T-helper 2 cell treated with Interferon-gamma antibody and Interleukin-4, amounts not matched to agents 5 μg/mL and 100 μg/mL, for 36 hours (primary cell): ENCODE measurements at regions not wholly inside any gene's neighbourhood (a gene's known extent, or its start where the extent isn't known, plus 50 kb on each side); places are given as distances from the start of the nearest gene placed in this dataset.

Source experiments
- DNase-seq: peaks from one replicate; pipeline ENCODE4 v3.0.0; 2021; ENCODE audit warnings: low spot score
- H3K27ac Mint-ChIP-seq: one replicate; pipeline ENCODE4 v1.8.0; 2021; ENCODE audit warnings: mild to moderate bottlenecking, mixed read lengths
- H3K27me3 Mint-ChIP-seq: one replicate; pipeline ENCODE4 v1.8.0; 2021; ENCODE audit warnings: low read depth, mixed read lengths
- H3K36me3 Mint-ChIP-seq: one replicate; pipeline ENCODE4 v1.8.0; 2021; ENCODE audit warnings: low read depth, mixed read lengths
- H3K4me1 Mint-ChIP-seq: one replicate; pipeline ENCODE4 v1.8.0; 2021; ENCODE audit warnings: low read depth, mixed read lengths
- H3K4me3 Mint-ChIP-seq: one replicate; pipeline ENCODE4 v1.8.0; 2022; ENCODE audit warnings: mild to moderate bottlenecking, moderate library complexity, mixed read lengths
- H3K9me3 Mint-ChIP-seq: one replicate; pipeline ENCODE4 v1.8.0; 2021; ENCODE audit warnings: mixed read lengths

DNA sequence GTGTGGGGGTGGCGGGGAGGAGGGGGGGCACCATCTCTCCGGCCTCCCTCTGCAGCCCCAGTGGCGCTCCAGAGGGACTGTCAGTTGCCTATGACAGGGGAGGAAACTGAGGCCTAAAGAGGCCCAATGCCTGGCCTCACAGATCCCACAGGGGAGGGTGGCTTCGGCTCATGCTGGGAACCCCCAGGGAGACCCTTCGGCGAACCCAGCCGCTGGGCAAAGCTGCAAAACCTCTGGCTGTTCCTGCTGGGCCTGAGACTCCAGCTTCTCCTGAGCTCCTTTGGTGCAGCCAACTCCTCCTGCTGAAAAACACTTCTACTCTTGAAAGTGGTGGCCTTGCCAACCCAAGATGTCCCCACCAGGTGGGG lies 170.1 kb upstream of the RTL1 start:
- H3K27me3 Mint-ChIP-seq, result peaks cover 16% of the 10 kb centered on the region
- no peaks in the 10 kb centered on the region for H3K4me1 Mint-ChIP-seq
- DNase-seq, result no peak
- no peaks in the 10 kb centered on the region for H3K9me3 Mint-ChIP-seq
- H3K36me3 Mint-ChIP-seq, result no peaks in the 10 kb centered on the region
- no peak overlapping the region for H3K27ac Mint-ChIP-seq
- no peak overlapping the region for H3K4me3 Mint-ChIP-seq

DNA sequence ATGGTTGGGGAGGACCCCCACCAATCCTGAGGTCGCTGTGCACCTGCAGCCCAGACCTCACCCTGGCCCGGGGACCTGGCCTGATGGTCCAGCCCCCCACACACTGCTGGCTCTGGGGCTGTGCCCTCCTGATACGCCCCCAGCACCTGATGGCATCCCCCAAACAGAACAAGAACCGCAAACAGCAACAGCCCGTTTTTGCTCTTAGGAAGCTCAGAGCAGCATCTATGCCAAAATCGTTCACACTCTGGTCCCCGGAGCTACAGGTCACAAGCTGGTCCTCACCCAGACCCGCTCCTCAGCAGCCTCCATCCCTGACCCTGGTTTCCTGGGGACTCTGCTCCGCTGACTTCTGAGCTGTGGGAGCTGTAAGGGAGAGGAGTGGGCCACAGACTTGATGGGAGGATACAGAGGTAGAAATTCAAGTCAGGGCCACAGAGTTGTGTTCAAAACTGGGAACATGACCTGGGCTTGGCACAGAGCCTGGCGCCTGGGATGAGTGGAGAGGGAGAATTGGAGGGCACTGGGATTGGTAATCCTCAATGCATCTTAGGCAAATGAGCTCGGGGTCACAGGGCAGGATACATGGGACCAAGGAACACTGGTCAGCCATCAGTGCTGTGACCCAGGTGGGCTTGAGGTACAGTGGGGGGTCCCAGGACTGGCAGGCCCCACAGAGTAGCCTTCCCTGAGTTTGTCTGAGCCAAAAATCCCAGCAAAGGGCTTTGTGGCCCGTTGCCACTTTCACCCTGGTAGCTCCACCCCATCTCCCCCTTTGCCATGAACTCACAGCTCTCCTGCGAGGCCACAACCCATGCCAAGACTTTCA lies 170.9 kb upstream of the RTL1 start:
- Mint-ChIP-seq H3K36me3 (no peaks in the 10 kb centered on the region), H3K27me3 (peaks cover 20% of the 10 kb centered on the region), H3K27ac (no peak overlapping the region), H3K4me3 (no peak overlapping the region), H3K9me3 (no peaks in the 10 kb centered on the region), H3K4me1 (no peaks in the 10 kb centered on the region)
- DNase-seq, result no peak

DNA sequence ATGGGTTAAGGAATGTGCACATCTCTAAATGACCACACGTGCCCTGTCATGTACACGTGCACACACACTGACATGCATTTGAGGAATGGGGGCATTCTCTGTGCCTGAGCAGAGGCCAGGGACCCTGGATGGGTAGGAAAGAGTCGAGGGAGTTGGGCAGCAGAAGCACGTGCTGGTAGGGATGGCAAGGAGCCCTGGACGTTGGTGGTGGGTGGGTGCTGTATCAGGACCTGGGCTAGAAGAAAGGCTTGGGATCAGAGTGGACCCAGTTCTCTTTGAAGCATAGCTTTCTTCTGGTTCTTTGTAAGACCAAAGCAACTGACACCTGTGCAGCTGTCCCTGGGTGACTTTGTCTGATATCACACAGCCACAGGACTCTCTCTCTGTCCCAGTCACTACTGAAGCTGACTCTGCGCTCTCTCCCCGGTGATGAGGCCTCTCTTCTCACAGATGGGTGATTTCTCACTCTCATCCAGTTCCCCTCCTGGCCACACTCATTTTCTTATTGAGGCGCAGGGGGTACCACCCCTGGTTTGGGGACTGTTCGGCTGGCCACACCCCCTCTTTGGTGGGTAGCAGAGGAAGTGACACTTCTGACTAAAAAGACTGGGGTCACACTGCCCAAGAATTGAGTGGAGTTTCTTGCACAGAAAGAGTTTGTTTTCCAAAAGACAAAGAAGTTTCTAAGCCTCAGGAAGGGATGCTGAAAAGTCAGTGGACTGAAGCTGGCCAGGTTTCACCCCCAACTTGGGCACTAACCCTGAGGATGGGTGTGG lies 171.7 kb upstream of the RTL1 start:
- DNase-seq, result peak; percentile 28
- Mint-ChIP-seq H3K4me3 (no peak overlapping the region), H3K27me3 (peaks cover 28% of the 10 kb centered on the region), H3K36me3 (no peaks in the 10 kb centered on the region), H3K4me1 (no peaks in the 10 kb centered on the region), H3K9me3 (no peaks in the 10 kb centered on the region), H3K27ac (no peak overlapping the region)

DNA sequence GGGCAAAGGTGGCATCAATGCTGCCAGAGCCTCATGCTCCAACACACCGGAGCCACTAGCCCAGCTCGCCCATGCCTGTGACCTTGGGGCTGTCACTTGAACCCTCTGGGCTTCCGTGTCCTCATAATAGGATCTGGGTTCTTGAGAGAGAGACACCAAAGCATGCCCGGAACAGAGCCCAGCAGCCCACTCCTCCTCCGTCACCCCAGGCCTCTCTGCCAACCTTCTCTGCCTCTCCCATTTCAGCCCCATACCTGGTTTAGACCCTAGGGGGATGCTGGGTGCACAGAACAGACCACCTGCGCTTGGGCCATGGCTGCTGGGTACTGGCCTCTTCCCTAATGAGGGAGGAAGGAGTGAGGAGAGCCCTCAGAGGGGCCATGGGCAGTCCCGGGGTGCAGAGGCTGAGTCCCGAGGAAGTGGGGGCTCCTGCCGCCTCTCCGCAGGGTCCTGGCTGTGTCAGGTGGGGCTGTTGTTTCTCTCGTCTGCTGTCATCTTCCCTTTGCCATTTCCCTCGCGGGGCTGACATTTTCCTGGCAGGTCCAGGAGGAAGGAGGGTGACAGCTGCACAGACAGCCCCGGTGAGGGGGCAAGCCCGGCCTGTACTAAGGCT lies 172.4 kb upstream of the RTL1 start:
- no peak overlapping the region for H3K27ac Mint-ChIP-seq
- peaks cover 33% of the 10 kb centered on the region for H3K27me3 Mint-ChIP-seq
- no peak for DNase-seq
- H3K4me1 Mint-ChIP-seq, result no peaks in the 10 kb centered on the region
- no peaks in the 10 kb centered on the region for H3K36me3 Mint-ChIP-seq
- no peaks in the 10 kb centered on the region for H3K9me3 Mint-ChIP-seq
- no peak overlapping the region for H3K4me3 Mint-ChIP-seq

DNA sequence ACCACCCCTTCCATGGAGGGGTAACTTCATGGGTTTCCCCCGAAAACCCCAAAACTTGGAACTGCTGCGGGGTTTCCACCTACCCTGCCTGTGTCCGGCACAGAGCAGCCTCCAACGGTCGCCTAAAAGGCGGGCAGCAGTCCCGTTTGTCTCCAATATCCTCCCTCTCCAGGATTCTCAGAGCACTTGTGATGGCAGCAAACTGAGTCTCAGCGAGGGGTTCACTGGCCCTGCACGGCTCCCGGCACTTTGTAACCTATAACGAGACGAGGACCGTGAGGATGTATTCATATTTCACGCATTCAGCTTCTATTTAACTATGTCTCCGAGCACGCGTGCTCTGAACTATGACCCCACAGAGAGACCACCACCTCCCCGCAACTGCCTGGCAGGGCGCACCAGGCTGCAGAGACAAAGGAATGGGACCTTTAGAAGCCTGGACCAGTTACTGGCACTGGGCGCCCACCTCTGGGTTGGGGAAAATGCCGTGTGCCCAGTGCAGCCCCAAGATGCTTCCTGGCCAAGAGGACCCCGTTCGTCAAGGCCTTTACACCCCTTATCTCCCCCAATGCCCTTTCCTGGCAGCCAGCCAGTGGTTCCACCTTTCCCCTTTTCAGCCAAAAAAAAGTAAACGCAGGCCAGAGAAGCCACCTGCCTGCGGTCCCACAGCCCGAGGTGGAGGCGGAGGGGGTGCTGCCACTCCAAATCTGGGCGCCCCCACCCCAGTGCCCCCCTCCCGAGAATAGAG lies 173.1 kb upstream of the RTL1 start:
- no peak overlapping the region for H3K27ac Mint-ChIP-seq
- no peak overlapping the region for H3K4me3 Mint-ChIP-seq
- H3K9me3 Mint-ChIP-seq, result no peaks in the 10 kb centered on the region
- H3K4me1 Mint-ChIP-seq, result no peaks in the 10 kb centered on the region
- no peaks in the 10 kb centered on the region for H3K36me3 Mint-ChIP-seq
- peaks cover 38% of the 10 kb centered on the region for H3K27me3 Mint-ChIP-seq
- no peak for DNase-seq

DNA sequence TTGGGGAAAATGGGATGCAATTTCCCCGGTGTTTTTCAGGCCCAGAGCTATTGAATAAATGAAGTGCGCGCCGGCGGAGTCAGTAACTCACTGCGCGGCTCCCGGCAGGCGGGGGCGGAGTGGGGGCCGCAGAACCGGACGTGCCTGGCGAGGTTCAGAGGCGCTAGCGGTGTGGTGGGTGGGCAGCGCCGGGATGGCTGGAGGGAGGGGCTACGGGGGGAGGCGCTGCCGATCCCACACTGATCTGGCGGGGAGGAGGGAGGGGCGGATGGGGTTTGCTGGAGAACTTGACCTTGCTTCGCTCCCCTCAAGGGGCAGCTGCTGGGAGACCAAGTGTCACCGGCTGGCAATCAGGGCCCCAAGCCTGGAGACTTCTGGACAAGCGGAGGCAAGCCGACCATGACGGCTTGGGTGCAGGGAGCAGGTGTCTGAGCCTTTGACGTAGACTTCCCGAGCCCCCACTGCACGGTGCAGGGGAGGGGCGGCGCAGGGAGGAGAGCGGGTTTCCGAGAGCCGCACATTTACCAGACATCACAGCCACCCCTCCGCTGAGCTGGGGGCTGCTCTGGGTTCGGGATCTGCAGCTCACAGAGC lies 174.1 kb upstream of the RTL1 start:
- no peak overlapping the region for H3K4me3 Mint-ChIP-seq
- H3K27ac Mint-ChIP-seq, result no peak overlapping the region

DNA sequence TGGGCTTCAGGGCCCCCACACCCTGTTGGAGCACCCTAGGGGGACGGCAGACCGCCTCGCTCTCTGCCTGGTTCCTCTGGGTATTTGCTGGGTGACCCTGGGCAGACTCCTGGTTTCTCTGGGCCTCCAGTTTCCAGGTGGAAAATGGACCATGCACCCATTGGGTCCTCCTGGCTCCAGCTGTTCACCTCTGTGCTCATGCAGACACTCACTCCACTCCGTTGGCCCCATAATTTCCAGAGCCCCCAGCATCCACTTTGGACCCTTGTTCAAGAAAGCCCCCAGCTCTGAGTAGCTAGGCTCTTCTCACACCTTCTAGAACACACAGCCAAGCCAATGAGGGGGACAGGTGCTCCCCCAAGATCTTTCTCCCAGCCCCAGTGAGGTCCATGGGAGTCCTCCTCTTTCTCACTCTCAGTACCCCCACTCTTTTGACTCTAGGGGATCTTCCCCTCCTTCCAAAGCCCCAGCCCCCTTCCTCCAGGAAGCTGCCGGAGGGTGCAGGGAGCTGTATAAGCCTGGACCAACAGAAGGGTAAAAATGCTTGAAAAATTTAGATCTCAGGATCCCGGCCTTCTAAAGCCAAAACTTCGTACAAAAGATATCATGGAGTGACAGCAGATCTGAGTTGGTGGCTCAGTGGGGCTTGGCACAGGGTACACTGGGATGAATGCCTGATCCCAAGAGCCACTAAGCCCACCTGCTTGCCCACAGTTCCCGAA lies 174.8 kb upstream of the RTL1 start:
- H3K27ac Mint-ChIP-seq, result no peak overlapping the region
- no peaks in the 10 kb centered on the region for H3K4me1 Mint-ChIP-seq
- H3K27me3 Mint-ChIP-seq, result peaks cover 38% of the 10 kb centered on the region
- H3K36me3 Mint-ChIP-seq, result no peaks in the 10 kb centered on the region
- H3K4me3 Mint-ChIP-seq, result no peak overlapping the region
- H3K9me3 Mint-ChIP-seq, result no peaks in the 10 kb centered on the region
- no peak for DNase-seq

More for the DNA sequence above, 174.1 kb upstream of the RTL1 start:
- Mint-ChIP-seq H3K4me1 (no peaks in the 10 kb centered on the region), H3K36me3 (no peaks in the 10 kb centered on the region), H3K9me3 (no peaks in the 10 kb centered on the region), H3K27me3 (peaks cover 38% of the 10 kb centered on the region)
- no peak for DNase-seq

DNA sequence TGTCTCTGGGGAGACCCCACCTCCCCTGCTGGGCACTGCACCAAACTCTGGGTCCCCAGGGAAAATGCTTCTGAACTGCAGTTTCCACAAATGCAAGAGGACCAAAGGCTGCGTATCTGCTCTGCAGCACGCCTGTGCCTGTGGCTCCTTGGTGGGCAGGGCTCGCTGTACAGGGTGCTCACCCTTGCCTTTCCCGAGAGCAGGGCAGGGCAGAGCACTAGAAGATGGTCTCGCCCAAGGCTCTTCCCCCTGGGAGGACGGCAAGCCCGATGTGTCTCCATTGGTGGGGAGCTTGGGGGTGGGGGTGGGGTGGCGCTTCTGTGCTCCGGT lies 175.3 kb upstream of the RTL1 start:
- Mint-ChIP-seq H3K9me3 (no peaks in the 10 kb centered on the region), H3K4me1 (no peaks in the 10 kb centered on the region), H3K27me3 (peaks cover 38% of the 10 kb centered on the region), H3K4me3 (no peak overlapping the region), H3K27ac (no peak overlapping the region), H3K36me3 (no peaks in the 10 kb centered on the region)
- no peak for DNase-seq

DNA sequence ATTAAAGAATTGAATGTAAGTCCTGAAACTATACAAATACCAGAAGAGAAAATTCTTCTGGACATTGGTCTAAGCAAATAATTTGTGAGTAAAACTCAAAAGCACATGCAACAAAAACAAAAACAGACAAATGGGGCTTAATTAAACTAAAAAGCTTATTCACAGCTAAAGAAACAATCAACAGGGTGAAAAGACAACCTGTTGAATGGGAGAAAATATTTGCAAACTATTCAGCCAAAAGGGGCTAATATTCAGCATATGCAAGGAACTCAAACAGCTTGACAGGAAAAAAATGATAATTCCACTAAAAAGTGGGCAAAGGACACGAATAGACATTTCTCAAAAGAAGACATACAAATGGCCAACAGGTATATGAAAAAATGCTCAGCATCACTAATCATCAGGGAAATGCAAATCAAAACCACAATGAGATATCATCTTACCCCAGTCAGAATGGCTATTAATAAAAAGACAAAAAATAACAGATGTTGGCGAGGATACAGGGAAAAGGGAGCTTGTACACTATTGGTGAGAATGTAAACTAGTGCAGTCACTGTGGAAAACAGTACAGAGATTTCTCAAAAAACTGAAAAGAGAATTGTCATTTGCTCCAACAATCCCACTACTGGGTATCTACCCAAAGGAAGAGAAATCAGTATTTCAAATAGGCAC lies 177.5 kb upstream of the RTL1 start:
- Mint-ChIP-seq H3K4me3 (no peak overlapping the region), H3K4me1 (no peaks in the 10 kb centered on the region), H3K36me3 (no peaks in the 10 kb centered on the region), H3K9me3 (no peaks in the 10 kb centered on the region), H3K27me3 (peaks cover 38% of the 10 kb centered on the region), H3K27ac (no peak overlapping the region)
- DNase-seq, result no peak

DNA sequence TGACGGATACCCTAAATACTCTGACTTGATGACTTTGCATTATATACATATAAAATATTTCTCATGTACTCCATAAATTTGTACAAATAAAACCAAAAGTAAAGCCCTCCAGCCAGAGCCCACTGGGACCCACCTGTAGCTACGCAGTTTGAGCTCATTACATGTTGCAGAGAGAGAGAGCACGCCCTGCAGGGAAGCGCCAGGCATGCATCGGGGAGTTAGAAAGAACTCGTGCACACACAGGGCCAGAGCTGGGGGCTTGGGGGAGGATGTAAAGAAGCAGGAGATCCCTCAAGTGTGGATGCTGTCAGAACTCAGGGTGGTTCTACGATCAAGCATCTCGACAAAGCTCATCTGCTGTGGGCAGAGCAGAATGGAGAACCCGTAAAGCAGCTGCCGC lies 178.5 kb upstream of the RTL1 start:
- peaks cover 32% of the 10 kb centered on the region for H3K27me3 Mint-ChIP-seq
- no peaks in the 10 kb centered on the region for H3K4me1 Mint-ChIP-seq
- H3K36me3 Mint-ChIP-seq, result no peaks in the 10 kb centered on the region
- no peak overlapping the region for H3K4me3 Mint-ChIP-seq
- no peak overlapping the region for H3K27ac Mint-ChIP-seq
- DNase-seq, result no peak
- H3K9me3 Mint-ChIP-seq, result no peaks in the 10 kb centered on the region

DNA sequence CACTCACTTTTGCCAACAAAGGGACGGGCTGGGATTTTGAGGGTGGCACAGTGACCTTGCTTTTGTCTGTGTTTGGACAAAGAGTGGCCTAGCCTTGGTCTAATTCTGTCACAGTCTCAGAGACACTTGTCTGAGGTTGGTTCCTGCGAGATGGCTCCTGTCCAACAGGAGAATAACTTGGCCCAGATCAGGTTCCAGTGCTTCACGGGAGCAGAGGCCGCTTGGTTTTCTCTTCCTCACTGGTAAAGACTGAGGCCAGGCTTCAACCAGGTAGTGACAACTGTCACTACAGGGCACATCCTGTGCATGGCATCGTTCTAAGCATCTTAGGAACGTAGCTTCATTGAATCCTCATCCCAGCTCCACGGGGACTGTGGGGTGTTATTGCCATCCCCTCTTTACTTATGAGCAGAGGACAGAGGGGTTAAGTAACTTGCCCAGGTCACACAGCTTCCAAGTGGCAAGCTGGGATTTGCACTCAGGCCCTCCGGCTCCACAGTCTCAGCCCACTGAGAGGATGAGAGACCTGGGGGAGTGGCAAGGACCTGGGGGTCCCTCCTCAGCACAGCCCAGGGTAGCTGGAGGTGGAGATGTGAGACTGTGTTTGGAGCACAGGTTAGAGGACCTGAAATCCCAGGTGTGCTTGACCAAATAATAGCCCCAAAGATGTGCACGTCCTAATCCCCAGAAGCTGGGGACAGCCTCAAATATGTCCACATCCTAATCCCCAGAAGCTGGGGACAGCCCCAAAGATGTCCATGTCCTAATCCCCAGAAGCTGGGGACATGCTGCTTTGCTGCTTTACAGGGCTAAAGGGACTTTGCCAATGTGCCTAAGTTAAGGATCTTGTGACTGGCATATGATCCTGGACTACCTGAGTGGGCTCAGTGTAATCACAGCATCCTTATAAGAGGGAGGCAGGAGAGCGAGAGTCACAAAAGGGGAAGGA lies 179.2 kb upstream of the RTL1 start:
- H3K27me3 Mint-ChIP-seq, result peaks cover 29% of the 10 kb centered on the region
- no peak overlapping the region for H3K4me3 Mint-ChIP-seq
- no peak overlapping the region for H3K27ac Mint-ChIP-seq
- no peaks in the 10 kb centered on the region for H3K9me3 Mint-ChIP-seq
- H3K4me1 Mint-ChIP-seq, result no peaks in the 10 kb centered on the region
- DNase-seq, result no peak
- H3K36me3 Mint-ChIP-seq, result no peaks in the 10 kb centered on the region
